Uterus (tissue), 3 donors: ENCODE measurements at regions not wholly inside any gene's neighbourhood (a gene's known extent, or its start where the extent isn't known, plus 50 kb on each side); places are given as distances from the start of the nearest gene placed in this dataset.

Source experiments
- DNase-seq, 2 donors: peaks; one replicate each; pipeline ENCODE4 v3.0.0-alpha.2; 2019 to 2020
- H3K27ac ChIP-seq, 2 donors: fragments of 200-600 bp; sonication (generic); 1 replicate in 1 of 2; 2 replicates in 1 of 2; pipeline ENCODE4 v1.5.1; 2016 to 2018
- H3K27me3 ChIP-seq, 2 donors: fragments of 200-600 bp; sonication (generic); one replicate each; pipeline ENCODE4 v1.5.1; 2018 to 2019; ENCODE audit warnings: control low read depth in 1 of 2
- H3K36me3 ChIP-seq, 2 donors: fragments of 200-600 bp; sonication (generic); one replicate each; pipeline ENCODE4 v1.5.1; 2019; ENCODE audit warnings: control low read depth in 1 of 2
- H3K4me1 ChIP-seq, 2 donors: fragments of 200-600 bp; sonication (generic); one replicate each; pipeline ENCODE4 v1.5.1; 2018 to 2019; ENCODE audit warnings: control low read depth in 1 of 2
- H3K4me3 ChIP-seq, 2 donors: fragments of 200-600 bp; sonication (generic); 1 replicate in 1 of 2; 2 replicates in 1 of 2; pipeline ENCODE4 v1.5.1; 2018 to 2019; ENCODE audit warnings: mild to moderate bottlenecking in 1 of 2
- H3K9me3 ChIP-seq, 2 donors: fragments of 200-600 bp; sonication (generic); one replicate each; pipeline ENCODE4 v1.5.1; 2019; ENCODE audit warnings: control low read depth in 1 of 2
- POLR2A ChIP-seq, 2 donors: fragments of 450-650 bp; IDR thresholded peaks; one replicate each; pipeline ENCODE4 v1.6.1; 2016; ENCODE audit warnings: antibody characterized with exemption in 2 of 2, mild to moderate bottlenecking in 1 of 2, moderate library complexity in 1 of 2
- intact Hi-C: fragments of 100-400 bp; cut with DNase I; formaldehyde crosslinking; loops from one replicate; pipeline ENCODE4 v1.15.1; 2023; ENCODE audit warnings: low total_unique reads
- TF ChIP-seq, protein P1 (sequence below), 4 experiments: fragments of 200-600 bp in 2 of 4; fragments of 450-650 bp in 2 of 4; sonication (generic) in 2 of 4; IDR thresholded peaks; one replicate each; pipeline ENCODE4 v1.5.1; 2016 to 2019; ENCODE audit warnings: antibody characterized with exemption in 4 of 4, mild to moderate bottlenecking in 2 of 4, moderate library complexity in 1 of 4
- donor health status: DM: yes; HTN: yes; CAD: no.

DNA sequence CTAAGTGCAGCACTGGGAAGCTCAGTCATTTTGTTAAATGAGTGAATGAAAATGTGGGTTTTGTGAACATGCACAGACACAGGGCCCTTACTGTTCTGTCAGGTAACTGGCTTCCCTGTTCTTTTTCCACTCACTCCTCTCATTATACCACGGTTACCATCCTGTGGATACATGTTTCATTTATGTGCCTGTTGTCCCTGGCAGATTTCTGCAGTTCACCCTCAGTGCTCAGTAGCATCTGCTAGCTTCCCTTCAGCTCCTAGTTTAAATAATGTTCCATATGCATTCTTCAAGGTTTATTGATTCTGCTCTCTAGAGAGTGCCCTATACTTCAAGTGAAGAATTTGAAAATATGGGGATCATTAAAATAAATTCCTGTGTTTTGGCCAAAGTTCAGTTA, 1634.3 kb upstream of the ADGRL3 start:
- intact Hi-C loops: no loop called here
- Histone ChIP-seq H3K4me3 (no peak overlapping the region), H3K27ac (no peak overlapping the region), H3K27me3 (no peaks in the 10 kb centered on the region), H3K9me3 (no peaks in the 10 kb centered on the region), H3K36me3 (no peaks in the 10 kb centered on the region), H3K4me1 (no peaks in the 10 kb centered on the region)
- DNase-seq: no peak
- TF ChIP-seq, protein P1, sequence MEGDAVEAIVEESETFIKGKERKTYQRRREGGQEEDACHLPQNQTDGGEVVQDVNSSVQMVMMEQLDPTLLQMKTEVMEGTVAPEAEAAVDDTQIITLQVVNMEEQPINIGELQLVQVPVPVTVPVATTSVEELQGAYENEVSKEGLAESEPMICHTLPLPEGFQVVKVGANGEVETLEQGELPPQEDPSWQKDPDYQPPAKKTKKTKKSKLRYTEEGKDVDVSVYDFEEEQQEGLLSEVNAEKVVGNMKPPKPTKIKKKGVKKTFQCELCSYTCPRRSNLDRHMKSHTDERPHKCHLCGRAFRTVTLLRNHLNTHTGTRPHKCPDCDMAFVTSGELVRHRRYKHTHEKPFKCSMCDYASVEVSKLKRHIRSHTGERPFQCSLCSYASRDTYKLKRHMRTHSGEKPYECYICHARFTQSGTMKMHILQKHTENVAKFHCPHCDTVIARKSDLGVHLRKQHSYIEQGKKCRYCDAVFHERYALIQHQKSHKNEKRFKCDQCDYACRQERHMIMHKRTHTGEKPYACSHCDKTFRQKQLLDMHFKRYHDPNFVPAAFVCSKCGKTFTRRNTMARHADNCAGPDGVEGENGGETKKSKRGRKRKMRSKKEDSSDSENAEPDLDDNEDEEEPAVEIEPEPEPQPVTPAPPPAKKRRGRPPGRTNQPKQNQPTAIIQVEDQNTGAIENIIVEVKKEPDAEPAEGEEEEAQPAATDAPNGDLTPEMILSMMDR (IDR thresholded peaks at IDR 0.05): no peak
- TF ChIP-seq POLR2A (IDR thresholded peaks at IDR 0.05): no peak

DNA sequence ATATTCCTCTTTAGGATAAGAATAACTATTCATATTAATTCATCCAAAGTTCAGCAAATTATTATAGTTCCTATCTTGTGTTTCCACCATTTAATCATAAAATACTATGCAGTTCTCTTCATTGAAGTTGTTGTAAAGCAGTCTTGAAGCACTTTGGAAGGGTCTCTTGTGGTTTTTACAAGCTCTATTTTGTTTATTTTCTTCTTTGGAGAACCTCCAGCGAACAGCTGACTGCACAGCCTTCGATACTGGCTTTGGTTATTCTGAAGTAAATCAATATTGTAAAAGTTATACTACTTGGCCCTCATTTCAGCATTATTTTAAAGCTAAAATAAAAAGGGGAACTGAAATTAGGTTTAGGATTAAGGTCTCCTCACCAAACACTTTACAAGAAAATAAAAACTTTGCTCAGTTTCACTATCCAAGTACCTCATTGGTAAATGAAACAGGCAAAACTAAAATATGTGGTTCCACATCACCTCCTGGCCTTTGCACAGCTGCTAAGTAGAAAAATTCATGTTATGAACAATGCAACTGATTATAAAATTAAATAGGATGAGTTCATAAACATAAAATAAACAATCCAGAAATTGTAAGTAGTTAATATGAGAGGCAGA, 1629.2 kb upstream of the ADGRL3 start:
- intact Hi-C loops: no loop called here
- no peaks in the 10 kb centered on the region for H3K36me3 ChIP-seq
- TF ChIP-seq POLR2A (IDR thresholded peaks at IDR 0.05): no peak
- TF ChIP-seq, protein P1 (IDR thresholded peaks at IDR 0.05): no peak
- no peak overlapping the region for H3K4me3 ChIP-seq
- no peak overlapping the region for H3K27ac ChIP-seq
- H3K27me3 ChIP-seq: no peaks in the 10 kb centered on the region
- no peaks in the 10 kb centered on the region for H3K9me3 ChIP-seq
- H3K4me1 ChIP-seq: no peaks in the 10 kb centered on the region
- no peak for DNase-seq

DNA sequence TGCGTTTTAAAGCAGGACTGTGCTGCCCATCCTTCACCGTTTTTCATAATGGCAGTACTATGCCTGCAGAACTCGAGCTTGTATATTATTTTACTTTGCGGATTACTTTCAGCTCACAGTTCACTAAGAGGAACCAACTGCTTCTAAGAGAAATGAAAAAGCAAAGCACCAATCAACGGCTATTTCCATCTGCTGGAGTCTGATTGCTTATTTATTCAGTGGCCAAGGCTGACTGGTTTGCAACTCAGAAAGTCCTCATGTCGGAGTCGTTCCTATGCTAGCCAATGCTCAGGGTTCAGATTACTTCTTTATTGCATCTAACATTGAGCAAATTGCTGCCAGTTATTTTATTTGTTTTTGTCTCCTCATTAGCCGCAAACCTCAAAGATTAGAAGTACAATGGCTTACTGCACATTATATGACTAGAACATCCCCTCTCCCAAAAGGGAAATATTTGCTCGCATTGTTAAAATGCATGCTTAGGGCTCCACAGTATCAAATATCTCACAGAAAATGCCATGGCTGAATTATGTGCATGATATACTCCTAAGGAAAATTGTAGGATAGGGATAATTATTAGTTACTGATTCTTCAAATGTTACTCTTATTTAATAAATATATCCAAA, 1628.2 kb upstream of the ADGRL3 start:
- intact Hi-C loops: no loop called here
- Histone ChIP-seq H3K27me3 (no peaks in the 10 kb centered on the region), H3K36me3 (no peaks in the 10 kb centered on the region), H3K27ac (no peak overlapping the region), H3K9me3 (no peaks in the 10 kb centered on the region), H3K4me3 (no peak overlapping the region), H3K4me1 (no peaks in the 10 kb centered on the region)
- DNase-seq: no peak
- no peak for TF ChIP-seq POLR2A (IDR thresholded peaks at IDR 0.05)
- TF ChIP-seq, protein P1 (IDR thresholded peaks at IDR 0.05): no peak

DNA sequence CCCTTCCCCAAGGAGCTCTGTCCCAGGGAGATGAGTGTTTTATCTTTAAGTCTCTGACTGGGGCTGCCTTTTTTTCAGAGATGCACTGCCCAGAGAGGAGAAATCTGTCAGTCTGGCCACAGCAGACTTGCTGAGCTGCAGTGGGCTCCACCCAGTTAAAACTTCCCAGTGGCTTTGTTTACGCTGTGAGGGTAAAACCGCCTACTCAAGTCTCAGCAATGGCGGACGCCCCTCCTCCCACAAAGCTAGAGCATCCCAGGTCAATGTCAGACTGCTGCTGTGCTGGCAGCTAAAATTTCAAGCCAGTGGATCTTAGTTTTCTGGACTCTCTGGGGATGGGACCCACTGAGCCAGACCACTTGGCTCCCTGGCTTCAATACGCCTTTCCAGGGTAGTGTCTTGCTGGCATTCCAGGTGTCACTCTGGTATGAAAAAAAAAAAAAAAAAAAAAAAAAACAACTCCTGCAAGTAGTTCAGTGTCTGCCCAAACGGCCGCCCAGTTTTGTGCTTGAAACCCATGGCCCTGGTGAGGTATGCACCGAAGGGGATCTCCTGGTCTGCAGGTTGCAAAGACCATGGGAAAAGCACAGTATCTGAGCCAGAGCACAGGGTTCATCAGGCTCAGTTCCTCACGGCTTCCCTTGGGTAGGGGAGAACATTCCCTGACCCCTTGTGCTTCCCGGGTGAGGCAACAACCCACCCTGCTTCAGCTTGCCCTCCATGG, 1616.1 kb upstream of the ADGRL3 start:
- Histone ChIP-seq H3K9me3 (no peaks in the 10 kb centered on the region), H3K27me3 (no peaks in the 10 kb centered on the region), H3K4me1 (no peaks in the 10 kb centered on the region), H3K4me3 (no peak overlapping the region), H3K27ac (no peak overlapping the region), H3K36me3 (no peaks in the 10 kb centered on the region)
- TF ChIP-seq, protein P1 (IDR thresholded peaks at IDR 0.05): no peak
- TF ChIP-seq POLR2A (IDR thresholded peaks at IDR 0.05): no peak
- DNase-seq: no peak
- intact Hi-C loops: no loop called here
